GM18508 (cell line): ENCODE measurements at regions not wholly inside any gene's neighbourhood (a gene's known extent, or its start where the extent isn't known, plus 50 kb on each side); places are given as distances from the start of the nearest gene placed in this dataset.

Experiments used
- ATAC-seq: cut with Tn5 transposase; IDR thresholded peaks from one replicate; pipeline ENCODE4 v1.9.1; 2021; ENCODE audit warnings: moderate number of reproducible peaks; ENCODE audit not compliant: insufficient read depth, unreplicated experiment

DNA sequence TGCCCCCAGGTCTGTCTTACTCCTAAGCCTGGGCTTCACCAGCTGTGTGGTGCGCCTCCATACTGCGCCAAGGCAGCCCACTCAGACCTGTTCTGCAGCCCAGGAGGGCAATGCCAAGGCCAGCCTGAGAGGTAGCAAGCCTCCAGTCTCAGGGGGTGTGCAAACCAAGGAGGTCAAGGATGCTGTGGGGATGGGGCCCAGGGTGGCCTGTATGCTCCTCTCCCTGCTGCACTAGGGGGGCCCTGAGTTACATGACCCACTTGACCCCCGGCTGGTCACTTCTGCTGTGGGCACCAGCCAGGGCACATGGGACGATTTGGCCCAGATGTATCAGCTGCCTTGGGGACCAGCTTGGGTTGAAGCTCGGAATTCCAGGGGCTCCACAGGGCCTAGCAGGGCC lies 70.0 kb upstream of the SLC6A6 start:
- no peak for ATAC-seq

GRCh38 chr3:14333215-14333614 lies 69.2 kb upstream of the SLC6A6 start:
- ATAC-seq, result no peak

DNA sequence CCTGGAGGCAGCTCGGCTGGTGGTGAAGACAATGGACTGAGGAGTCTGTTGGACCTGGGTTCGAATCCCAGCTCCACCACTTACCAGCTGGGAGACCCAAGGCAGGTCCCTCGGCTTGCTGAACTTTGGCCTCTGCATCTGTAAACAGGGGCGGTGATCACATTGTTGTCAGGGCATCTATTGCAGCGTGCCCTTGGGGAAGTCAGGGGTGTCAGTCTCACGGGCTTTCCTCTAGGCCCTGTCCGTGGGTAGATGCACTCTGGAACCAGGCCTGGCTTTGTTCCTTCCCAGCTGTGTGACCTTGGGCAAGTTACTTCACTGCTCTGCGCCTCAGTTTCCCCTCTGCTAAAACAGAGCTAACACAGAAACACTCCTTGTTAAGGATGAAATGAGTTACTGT lies 68.8 kb upstream of the SLC6A6 start:
- ATAC-seq, result no peak

- no peak for ATAC-seq
These were observed 68.3 kb upstream of the SLC6A6 start for GRCh38 chr3:14334136-14334535.

- ATAC-seq, result no peak
These were observed 67.5 kb upstream of the SLC6A6 start for GRCh38 chr3:14334936-14335335.

GRCh38 chr3:14335774-14336748 lies 66.3 kb upstream of the SLC6A6 start:
- no peak for ATAC-seq

GRCh38 chr3:14336749-14337598 lies 65.4 kb upstream of the SLC6A6 start:
- ATAC-seq, result no peak

DNA sequence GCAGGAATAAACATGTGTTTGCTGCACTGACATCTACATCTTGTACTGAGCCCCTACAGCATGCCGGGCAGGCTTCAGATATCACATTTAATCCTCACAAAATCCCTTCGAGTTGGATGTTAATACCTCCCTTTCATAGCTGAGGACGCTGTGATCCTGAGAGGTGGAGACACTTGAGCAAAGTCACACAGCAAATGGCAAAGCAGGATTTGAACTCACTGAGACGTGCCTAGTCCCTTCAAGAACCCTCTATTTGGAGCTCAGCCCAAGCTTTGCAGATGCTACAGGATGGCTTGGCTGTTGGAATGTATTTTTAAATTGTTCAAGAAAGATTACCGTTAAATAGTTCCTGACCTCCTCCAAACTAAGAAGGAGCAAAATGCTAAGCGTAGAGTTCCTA lies 64.6 kb upstream of the SLC6A6 start:
- ATAC-seq, result no peak

DNA sequence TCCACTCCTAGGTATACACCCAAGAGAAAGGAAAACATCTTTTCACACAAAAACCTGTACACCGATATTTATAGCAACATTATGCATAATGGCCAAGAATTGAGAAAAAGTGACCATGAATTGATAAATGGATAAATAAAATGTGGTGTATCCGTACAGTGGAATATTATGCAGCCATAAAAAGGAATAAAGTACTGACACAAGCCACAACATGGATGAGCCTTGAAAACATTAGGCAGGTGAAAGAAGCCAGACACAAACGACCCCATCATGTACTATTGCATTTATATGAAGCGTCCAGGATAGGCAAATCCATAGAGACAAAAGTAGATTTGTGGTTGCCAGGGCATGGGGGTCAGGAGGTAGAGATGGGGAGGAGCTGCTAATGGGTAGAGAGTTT lies 64.2 kb upstream of the SLC6A6 start:
- ATAC-seq, result no peak

- ATAC-seq, result no peak
These were observed 63.4 kb upstream of the SLC6A6 start for GRCh38 chr3:14338898-14339458.

GRCh38 chr3:14340960-14341708 lies 61.3 kb upstream of the SLC6A6 start:
- ATAC-seq, result no peak

DNA sequence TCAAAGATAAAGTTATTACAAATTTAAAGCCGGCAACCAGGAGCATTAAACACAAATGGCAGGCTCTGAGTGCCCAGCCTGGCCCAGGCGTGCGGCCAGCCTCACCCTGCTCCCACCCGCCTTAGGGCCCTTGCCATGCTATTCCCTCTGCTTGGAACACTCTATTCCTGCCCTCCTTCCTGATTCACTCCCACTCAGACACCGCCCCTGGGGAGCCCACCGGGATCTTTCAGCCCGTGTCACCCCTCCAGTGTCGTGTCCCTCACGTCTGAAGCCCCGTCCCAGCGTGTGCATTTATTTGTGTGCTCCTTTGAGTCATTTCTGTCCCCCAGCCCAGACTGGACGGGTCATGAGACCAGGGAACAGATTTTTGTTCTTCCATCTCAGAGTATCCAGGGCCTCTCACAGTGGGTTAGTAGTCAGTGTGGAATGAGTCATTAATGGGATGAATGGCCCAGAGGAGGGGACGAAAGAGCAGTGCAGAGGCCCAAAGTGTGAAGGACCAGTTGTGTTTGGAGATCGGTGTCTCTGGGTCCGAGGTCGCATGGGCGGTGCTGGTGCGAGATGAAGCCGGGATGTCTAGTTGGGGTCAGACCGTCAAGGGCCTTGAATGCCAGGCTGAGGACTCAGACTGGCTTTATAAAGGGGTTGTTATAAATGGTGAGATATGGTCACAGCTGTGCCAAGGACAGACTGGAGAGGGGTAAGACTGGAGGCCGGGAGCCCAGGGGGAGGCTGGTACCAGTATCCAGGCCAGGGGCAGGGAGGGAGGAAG lies 58.9 kb upstream of the SLC6A6 start:
- ATAC-seq, result no peak

GRCh38 chr3:14344351-14344750 lies 58.1 kb upstream of the SLC6A6 start:
- no peak for ATAC-seq

DNA sequence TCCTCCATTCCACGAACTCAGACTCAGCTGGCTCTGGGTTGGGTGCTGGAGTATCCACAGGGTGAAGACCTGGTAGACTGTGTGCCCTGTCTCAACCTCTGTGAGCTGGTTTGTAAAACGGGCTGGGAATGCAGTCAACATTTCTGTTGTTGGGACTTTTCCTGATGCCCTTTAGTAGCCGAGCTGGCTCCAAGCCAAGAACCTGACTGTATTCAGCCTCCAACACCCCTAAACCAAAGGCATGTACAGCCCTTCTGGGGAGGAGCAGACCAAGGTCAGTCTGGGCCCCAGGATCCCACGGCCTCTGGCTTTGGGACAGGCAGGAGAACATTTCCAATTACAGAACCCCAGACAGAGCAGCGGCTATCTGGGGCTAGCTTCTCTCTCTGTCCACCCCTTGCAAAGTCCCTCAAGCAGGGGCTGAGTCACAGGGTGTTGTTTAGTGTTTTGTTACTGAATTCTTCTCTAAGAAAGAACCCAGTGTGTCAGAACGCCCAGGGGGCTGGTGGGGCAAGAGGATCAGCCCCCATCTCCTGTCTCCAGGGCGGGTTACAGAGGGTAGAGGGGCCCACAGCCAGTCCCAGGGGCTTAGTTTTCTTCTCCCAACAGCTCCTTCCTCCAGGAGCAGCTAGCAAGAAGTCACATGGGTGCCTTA lies 56.8 kb upstream of the SLC6A6 start:
- ATAC-seq, result no peak

GRCh38 chr3:14346191-14346590 lies 56.2 kb upstream of the SLC6A6 start:
- no peak for ATAC-seq

DNA sequence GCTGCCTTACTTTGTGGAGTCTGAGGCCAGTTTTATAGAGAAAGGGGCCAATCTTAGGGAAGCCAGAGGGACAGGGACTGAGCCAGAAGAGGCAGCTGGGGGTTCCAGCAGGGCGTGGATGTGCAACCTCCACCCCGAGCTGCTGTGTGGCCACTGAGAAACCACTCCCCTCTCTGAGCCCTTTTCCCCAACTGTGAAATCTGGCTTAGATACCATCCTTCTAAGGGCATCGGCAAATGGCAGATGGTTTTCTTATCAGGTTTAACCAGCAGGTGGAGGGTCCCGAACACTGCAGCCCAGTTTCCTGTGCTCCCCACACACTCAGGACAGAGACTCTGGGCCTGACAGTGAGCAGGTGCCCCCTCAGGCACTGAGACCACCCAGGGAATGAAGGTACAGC lies 55.8 kb upstream of the SLC6A6 start:
- no peak for ATAC-seq

DNA sequence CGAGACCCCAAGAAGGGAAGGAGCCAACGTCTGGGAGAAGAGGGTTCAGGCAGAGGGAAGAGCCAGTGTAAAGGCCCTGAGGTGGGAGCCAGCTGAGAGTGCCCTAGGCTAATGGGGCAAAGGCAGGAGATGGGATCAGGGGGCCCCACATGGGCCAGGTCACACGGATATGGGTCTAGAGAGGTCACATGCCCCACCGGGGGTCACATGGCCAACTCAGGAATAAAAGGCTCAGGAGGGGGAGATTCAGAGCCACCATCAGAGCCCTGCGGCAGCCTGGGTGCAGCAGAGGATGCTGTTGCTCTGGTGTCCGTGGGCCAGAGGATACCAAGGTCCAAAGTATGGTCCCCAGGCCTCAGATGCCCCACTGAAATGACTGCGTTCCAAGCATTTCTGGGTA lies 55.3 kb upstream of the SLC6A6 start:
- no peak for ATAC-seq

GRCh38 chr3:14351617-14352001 lies 50.8 kb upstream of the SLC6A6 start:
- no peak for ATAC-seq

DNA sequence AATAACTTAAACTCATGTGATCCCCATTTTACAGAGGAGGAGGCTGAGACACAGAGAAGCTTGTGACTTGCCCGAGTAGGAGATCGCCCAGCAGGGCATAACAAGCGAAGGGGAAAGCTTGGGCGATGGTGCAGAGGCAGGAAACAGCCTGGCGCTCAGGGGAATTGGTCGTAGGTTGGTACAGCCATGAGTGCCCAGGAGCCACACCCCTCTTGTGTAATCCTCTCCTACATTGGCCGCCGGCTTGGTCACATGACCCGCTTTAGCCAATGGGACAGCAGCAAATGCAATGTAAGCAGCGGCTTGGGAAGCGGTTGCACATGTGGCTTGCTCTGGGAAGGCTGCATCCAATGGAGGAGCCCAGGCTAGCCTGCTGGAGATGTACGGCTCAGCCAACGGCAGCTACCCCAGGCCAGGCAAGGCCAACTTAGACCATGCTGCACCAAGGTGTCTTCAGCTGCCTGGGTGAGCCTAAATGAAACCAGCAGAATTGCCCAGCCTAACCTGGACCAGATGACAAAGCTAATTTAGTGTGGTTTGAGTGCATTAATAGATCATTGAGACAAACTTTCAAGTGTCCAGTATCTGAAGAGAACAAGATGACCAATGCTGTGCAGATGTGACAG lies 50.3 kb upstream of the SLC6A6 start:
- no peak for ATAC-seq
